K562 (cell line): ENCODE measurements at regions not wholly inside any gene's neighbourhood (a gene's known extent, or its start where the extent isn't known, plus 50 kb on each side); places are given as distances from the start of the nearest gene placed in this dataset.

Source experiments
- ATAC-seq: fragments of 200-7000 bp; cut with Tn5 transposase; 3 replicates; pipeline ENCODE4 v1.9.1; 2020; ENCODE audit warnings: moderate library complexity
- BruUV-seq: library from RNA; stranded (reverse); fragments of 400-500 nt; replicated peaks from 2 replicates; lab custom pipeline; 2021; lab: Mats Ljungman, UMichigan
- CTCF ChIA-PET: fragments of 300-600 bp; formaldehyde crosslinking; extraction: SDS; loops from one replicate; lab custom pipeline; 2021; ENCODE audit warnings: low intra/inter-chr PET ratio; lab: Yijun Ruan, JAX
- POLR2A ChIA-PET: fragments of 300-600, 350-650 bp; sonication (Branson Sonifier 250); formaldehyde crosslinking; extraction: SDS; loops from one replicate; lab custom pipeline; 2021; ENCODE audit warnings: antibody characterized with exemption, inconsistent platforms; lab: Yijun Ruan, JAX
- DNase-seq, 4 experiments: peaks; one replicate each; pipeline versions ENCODE4 v3.0.0 to v3.0.0-alpha.2; 2011 to 2018; ENCODE audit warnings: low spot score in 3 of 4, mixed read lengths in 3 of 4; ENCODE audit errors: extremely low read depth in 1 of 4
- FAIRE-seq: peaks from 2 replicates; lab custom pipeline; 2011; peaks lifted over from hg19 to GRCh38; lab: Jason Lieb, UNC
- H2AFZ ChIP-seq: 2 replicates; pipeline ENCODE4 v1.6.0; 2011; ENCODE audit warnings: low read depth, low read length, control low read depth, inconsistent platforms
- H3K27ac ChIP-seq: fragments of 200-600 bp; 3 replicates; pipeline ENCODE4 v1.8.0; 2011; ENCODE audit warnings: low read depth, mild to moderate bottlenecking, control low read depth, inconsistent platforms, low read length, moderate library complexity, mixed read lengths; ENCODE audit errors: extremely low read depth
- H3K27me3 ChIP-seq, 2 experiments: fragments of 300-600 bp in 1 of 2; 2 replicates in 1 of 2; 3 replicates in 1 of 2; pipeline versions ENCODE4 v1.6.0 to v1.8.0; 2011; ENCODE audit warnings: inconsistent platforms in 2 of 2, low read length in 2 of 2, mild to moderate bottlenecking in 1 of 2, mixed read lengths in 1 of 2, moderate library complexity in 1 of 2; ENCODE audit not compliant: control insufficient read depth in 2 of 2, insufficient read depth in 2 of 2
- H3K36me3 ChIP-seq: fragments of 300-600 bp; 3 replicates; pipeline ENCODE4 v1.8.0; 2011; ENCODE audit warnings: mild to moderate bottlenecking, low read length, inconsistent platforms; ENCODE audit not compliant: control insufficient read depth, insufficient read depth
- H3K4me1 ChIP-seq, 2 experiments: fragments of 200-600 bp in 1 of 2; replicated peaks in 1 of 2; 2 replicates in 1 of 2; 3 replicates in 1 of 2; pipeline versions ENCODE4 v1.5.1 to v1.8.0; 2011; ENCODE audit warnings: inconsistent platforms in 2 of 2, low read length in 2 of 2, mild to moderate bottlenecking in 1 of 2, mixed read lengths in 1 of 2, moderate library complexity in 1 of 2; ENCODE audit not compliant: control insufficient read depth in 2 of 2, insufficient read depth in 2 of 2
- H3K4me2 ChIP-seq: 2 replicates; pipeline ENCODE4 v1.6.1; 2011; ENCODE audit warnings: low read length, control low read depth, inconsistent platforms, mixed read lengths; ENCODE audit not compliant: insufficient read depth
- H3K4me3 ChIP-seq: fragments of 200-600 bp; sonication (generic), shearing (Covaris generic); 2 replicates; pipeline ENCODE4 v1.5.1; 2016; ENCODE audit warnings: control low read depth, inconsistent platforms
- H3K79me2 ChIP-seq: fragments of 200-600 bp; 3 replicates; pipeline ENCODE4 v1.8.0; 2011; ENCODE audit warnings: low read length, inconsistent platforms; ENCODE audit not compliant: control insufficient read depth, insufficient read depth
- H3K9ac ChIP-seq, 2 experiments: 2 replicates each; pipeline versions ENCODE4 v1.6.0 to v1.6.1; 2011; ENCODE audit warnings: low read depth in 2 of 2, low read length in 2 of 2, control low read depth in 1 of 2, inconsistent platforms in 1 of 2, mild to moderate bottlenecking in 1 of 2, mixed read lengths in 1 of 2; ENCODE audit not compliant: insufficient read depth in 1 of 2
- H3K9me1 ChIP-seq: one replicate; pipeline ENCODE4 v1.6.0; 2011; ENCODE audit warnings: inconsistent platforms, mild to moderate bottlenecking, low read length, moderate library complexity; ENCODE audit not compliant: control insufficient read depth, insufficient read depth
- H3K9me3 ChIP-seq: replicated peaks from 2 replicates; pipeline ENCODE4 v1.5.1; 2011; ENCODE audit warnings: low read depth, low read length, inconsistent platforms; ENCODE audit not compliant: control insufficient read depth, insufficient read depth
- H4K20me1 ChIP-seq: replicated peaks from 2 replicates; pipeline ENCODE4 v1.6.1; 2011; ENCODE audit warnings: low read length, inconsistent platforms, mixed read lengths; ENCODE audit not compliant: control insufficient read depth, insufficient read depth
- CBX1 ChIP-seq: sonication (generic); IDR thresholded peaks from 2 replicates; pipeline ENCODE4 v1.6.1; 2016; ENCODE audit warnings: antibody characterized with exemption, low read depth, mild to moderate bottlenecking
- CTBP1 ChIP-seq: fragments of 450-650 bp; IDR thresholded peaks from 2 replicates; pipeline ENCODE4 v1.6.1; 2016; ENCODE audit warnings: borderline replicate concordance
- GATA2 ChIP-seq: sonication (generic); formaldehyde crosslinking; IDR thresholded peaks from 2 replicates; pipeline ENCODE4 v1.4.0; 2020; ENCODE audit warnings: mild to moderate bottlenecking, missing genetic modification reagents
- GTF2A2 ChIP-seq: IDR thresholded peaks from 2 replicates; pipeline ENCODE4 v1.6.1; 2016; ENCODE audit warnings: mild to moderate bottlenecking, missing genetic modification characterization, missing compliant biosample characterization
- HIVEP1 ChIP-seq: fragments of 250-450 bp; sonication (Bioruptor Pico); IDR thresholded peaks from 2 replicates; pipeline ENCODE4 v1.4.0; 2020; ENCODE audit warnings: mild to moderate bottlenecking
- NONO ChIP-seq, 2 experiments: fragments of 200-400 bp in 1 of 2; fragments of 450-650 bp in 1 of 2; formaldehyde crosslinking in 1 of 2; IDR thresholded peaks; 2 replicates each; pipeline ENCODE4 v1.6.1; 2017; ENCODE audit warnings: low read depth in 2 of 2, mild to moderate bottlenecking in 2 of 2, moderate library complexity in 2 of 2, low read length in 1 of 2
- PHF21A ChIP-seq: fragments of 450-650 bp; IDR thresholded peaks from 2 replicates; pipeline ENCODE4 v1.6.1; 2017; ENCODE audit warnings: low read depth, borderline replicate concordance
- SIN3B ChIP-seq: fragments of 450-650 bp; IDR thresholded peaks from 2 replicates; pipeline ENCODE4 v1.6.1; 2017; ENCODE audit warnings: low read depth, mild to moderate bottlenecking, moderate library complexity
- SRSF7 ChIP-seq: fragments of 200-400 bp; formaldehyde crosslinking; optimal IDR thresholded peaks from 2 replicates; pipeline ENCODE3; 2017; ENCODE audit warnings: mild to moderate bottlenecking, low read depth, low read length
- ZNF212 ChIP-seq: fragments of 450-650 bp; formaldehyde crosslinking; IDR thresholded peaks from 2 replicates; pipeline ENCODE4 v1.4.0; 2020; ENCODE audit warnings: mild to moderate bottlenecking
- ZNF24 ChIP-seq: fragments of 450-650 bp; IDR thresholded peaks from 2 replicates; pipeline ENCODE4 v1.6.1; 2016
- ZNF436 ChIP-seq: fragments of 250-450, 450-650 bp; sonication (Bioruptor Pico); formaldehyde crosslinking; IDR thresholded peaks from 2 replicates; pipeline ENCODE4 v1.7.0; 2020; ENCODE audit warnings: mild to moderate bottlenecking
- WGBS: fragments of 100-300 bp; shearing (Covaris generic); methylation state at CpG from one replicate; pipeline ENCODE4 v1.1.6; 2016; ENCODE audit warnings: low coverage, mixed read lengths; ENCODE audit not compliant: insufficient coverage; ENCODE audit errors: missing lambda C conversion rate; 5-methylcytosine and 5-hydroxymethylcytosine counted together
- in situ Hi-C: fragments of 300-500 bp; cut with MboI; formaldehyde crosslinking; loops from 4 replicates; pipeline ENCODE4 v1.15.0; 2018; ENCODE audit warnings: inconsistent platforms, mixed read lengths
- intact Hi-C: fragments of 100-400 bp; cut with micrococcal nuclease; formaldehyde crosslinking; loops from 2 replicates; pipeline ENCODE4 v1.14.2; 2022
- TF ChIP-seq, protein P1 (sequence below): sonication (generic); formaldehyde crosslinking; IDR thresholded peaks from 2 replicates; pipeline ENCODE4 v1.8.0; 2023; ENCODE audit warnings: missing genetic modification reagents, mild to moderate bottlenecking, borderline replicate concordance
- TF ChIP-seq, protein P2 (sequence below), 2 experiments: fragments of 200-800 bp in 1 of 2; sonication (Bioruptor generic) in 1 of 2; sonication (generic) in 1 of 2; formaldehyde crosslinking in 1 of 2; IDR thresholded peaks in 1 of 2; conservative IDR thresholded peaks in 1 of 2; 2 replicates each; pipeline versions ENCODE4 v1.5.0 to v1.6.1; 2016 to 2020; ENCODE audit warnings: missing compliant biosample characterization in 1 of 2, missing genetic modification characterization in 1 of 2, missing genetic modification reagents in 1 of 2
- TF ChIP-seq, protein P3 (sequence below): fragments of 450-650 bp; conservative IDR thresholded peaks from 2 replicates; pipeline ENCODE4 v1.6.1; 2016; ENCODE audit warnings: missing genetic modification characterization, low read depth, mild to moderate bottlenecking, missing compliant biosample characterization, moderate library complexity

DNA sequence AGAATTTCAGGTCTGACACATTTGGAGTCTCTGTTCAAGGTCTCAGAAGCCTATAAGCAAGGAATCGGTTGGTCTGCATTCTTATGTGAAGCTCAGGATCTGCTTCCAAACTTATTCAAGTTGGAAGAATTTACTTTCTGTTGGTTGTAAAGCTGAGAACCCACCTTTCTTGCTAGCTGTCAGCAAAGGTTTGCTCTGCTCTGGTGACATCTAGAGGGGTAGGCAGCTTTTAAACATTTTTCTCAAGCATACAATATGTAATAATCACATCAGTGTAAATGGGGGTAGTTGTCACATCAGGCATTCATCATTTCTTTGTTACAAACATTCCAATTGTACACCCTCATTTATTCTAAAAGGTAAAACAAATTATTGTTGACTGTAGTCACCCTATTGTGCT is 935.2 kb downstream of the TRAM1L1 start:
- POLR2A ChIA-PET = no interaction called here
- no peak for FAIRE-seq
- Histone ChIP-seq H3K79me2 (no peaks in the 10 kb centered on the region), H3K4me1 (no peaks in the 10 kb centered on the region), H3K36me3 (no peaks in the 10 kb centered on the region), H2AFZ (no peak overlapping the region), H3K4me3 (no peak overlapping the region), H3K9me1 (no peaks in the 10 kb centered on the region), H3K4me2 (no peak overlapping the region), H3K9ac (no peak overlapping the region), H3K27me3 (no peaks in the 10 kb centered on the region), H4K20me1 (no peaks in the 10 kb centered on the region), H3K9me3 (no peaks in the 10 kb centered on the region; the same call in 1 of the 2 replicates), H3K27ac (no peak overlapping the region)
- DNase-seq = no peak
- BruUV-seq = no TSS peak
- CTCF ChIA-PET = no interaction called here
- in situ Hi-C loops (no loop called here), intact Hi-C loops (no loop called here)
- 0% methylated on average over 1 of the region's 1 CpG for WGBS
- ATAC-seq = no peak
- TF ChIP-seq NONO (IDR thresholded peaks at IDR 0.05; ENCODE audit: low read depth in 2 of 2, low read length in 1 of 2) (no peak), ZNF212 (CRISPR knock-in tag) (no peak), ZNF436 (no peak), CBX1 (no peak), SIN3B (no peak), CTBP1 (no peak), PHF21A (no peak), HIVEP1 (no peak), ZNF24 (no peak), SRSF7 (no peak), GATA2 (no peak), GTF2A2 (tag) (no peak)
- TF ChIP-seq, protein P1, sequence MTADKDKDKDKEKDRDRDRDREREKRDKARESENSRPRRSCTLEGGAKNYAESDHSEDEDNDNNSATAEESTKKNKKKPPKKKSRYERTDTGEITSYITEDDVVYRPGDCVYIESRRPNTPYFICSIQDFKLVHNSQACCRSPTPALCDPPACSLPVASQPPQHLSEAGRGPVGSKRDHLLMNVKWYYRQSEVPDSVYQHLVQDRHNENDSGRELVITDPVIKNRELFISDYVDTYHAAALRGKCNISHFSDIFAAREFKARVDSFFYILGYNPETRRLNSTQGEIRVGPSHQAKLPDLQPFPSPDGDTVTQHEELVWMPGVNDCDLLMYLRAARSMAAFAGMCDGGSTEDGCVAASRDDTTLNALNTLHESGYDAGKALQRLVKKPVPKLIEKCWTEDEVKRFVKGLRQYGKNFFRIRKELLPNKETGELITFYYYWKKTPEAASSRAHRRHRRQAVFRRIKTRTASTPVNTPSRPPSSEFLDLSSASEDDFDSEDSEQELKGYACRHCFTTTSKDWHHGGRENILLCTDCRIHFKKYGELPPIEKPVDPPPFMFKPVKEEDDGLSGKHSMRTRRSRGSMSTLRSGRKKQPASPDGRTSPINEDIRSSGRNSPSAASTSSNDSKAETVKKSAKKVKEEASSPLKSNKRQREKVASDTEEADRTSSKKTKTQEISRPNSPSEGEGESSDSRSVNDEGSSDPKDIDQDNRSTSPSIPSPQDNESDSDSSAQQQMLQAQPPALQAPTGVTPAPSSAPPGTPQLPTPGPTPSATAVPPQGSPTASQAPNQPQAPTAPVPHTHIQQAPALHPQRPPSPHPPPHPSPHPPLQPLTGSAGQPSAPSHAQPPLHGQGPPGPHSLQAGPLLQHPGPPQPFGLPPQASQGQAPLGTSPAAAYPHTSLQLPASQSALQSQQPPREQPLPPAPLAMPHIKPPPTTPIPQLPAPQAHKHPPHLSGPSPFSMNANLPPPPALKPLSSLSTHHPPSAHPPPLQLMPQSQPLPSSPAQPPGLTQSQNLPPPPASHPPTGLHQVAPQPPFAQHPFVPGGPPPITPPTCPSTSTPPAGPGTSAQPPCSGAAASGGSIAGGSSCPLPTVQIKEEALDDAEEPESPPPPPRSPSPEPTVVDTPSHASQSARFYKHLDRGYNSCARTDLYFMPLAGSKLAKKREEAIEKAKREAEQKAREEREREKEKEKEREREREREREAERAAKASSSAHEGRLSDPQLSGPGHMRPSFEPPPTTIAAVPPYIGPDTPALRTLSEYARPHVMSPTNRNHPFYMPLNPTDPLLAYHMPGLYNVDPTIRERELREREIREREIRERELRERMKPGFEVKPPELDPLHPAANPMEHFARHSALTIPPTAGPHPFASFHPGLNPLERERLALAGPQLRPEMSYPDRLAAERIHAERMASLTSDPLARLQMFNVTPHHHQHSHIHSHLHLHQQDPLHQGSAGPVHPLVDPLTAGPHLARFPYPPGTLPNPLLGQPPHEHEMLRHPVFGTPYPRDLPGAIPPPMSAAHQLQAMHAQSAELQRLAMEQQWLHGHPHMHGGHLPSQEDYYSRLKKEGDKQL (CRISPR knock-in tag) = no peak
- TF ChIP-seq, protein P2, sequence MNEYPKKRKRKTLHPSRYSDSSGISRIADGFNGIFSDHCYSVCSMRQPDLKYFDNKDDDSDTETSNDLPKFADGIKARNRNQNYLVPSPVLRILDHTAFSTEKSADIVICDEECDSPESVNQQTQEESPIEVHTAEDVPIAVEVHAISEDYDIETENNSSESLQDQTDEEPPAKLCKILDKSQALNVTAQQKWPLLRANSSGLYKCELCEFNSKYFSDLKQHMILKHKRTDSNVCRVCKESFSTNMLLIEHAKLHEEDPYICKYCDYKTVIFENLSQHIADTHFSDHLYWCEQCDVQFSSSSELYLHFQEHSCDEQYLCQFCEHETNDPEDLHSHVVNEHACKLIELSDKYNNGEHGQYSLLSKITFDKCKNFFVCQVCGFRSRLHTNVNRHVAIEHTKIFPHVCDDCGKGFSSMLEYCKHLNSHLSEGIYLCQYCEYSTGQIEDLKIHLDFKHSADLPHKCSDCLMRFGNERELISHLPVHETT (CRISPR knock-in tag; conservative IDR thresholded peaks at IDR 0.05 in 1 of 2, IDR thresholded peaks at IDR 0.05 in 1 of 2) = no peak
- TF ChIP-seq, protein P3, sequence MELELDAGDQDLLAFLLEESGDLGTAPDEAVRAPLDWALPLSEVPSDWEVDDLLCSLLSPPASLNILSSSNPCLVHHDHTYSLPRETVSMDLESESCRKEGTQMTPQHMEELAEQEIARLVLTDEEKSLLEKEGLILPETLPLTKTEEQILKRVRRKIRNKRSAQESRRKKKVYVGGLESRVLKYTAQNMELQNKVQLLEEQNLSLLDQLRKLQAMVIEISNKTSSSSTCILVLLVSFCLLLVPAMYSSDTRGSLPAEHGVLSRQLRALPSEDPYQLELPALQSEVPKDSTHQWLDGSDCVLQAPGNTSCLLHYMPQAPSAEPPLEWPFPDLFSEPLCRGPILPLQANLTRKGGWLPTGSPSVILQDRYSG (tag) = no peak
